ENCODE measurements at regions not wholly inside any gene's neighbourhood (a gene's known extent, or its start where the extent isn't known, plus 50 kb on each side); places are given as distances from the start of the nearest gene placed in this dataset.

DNA sequence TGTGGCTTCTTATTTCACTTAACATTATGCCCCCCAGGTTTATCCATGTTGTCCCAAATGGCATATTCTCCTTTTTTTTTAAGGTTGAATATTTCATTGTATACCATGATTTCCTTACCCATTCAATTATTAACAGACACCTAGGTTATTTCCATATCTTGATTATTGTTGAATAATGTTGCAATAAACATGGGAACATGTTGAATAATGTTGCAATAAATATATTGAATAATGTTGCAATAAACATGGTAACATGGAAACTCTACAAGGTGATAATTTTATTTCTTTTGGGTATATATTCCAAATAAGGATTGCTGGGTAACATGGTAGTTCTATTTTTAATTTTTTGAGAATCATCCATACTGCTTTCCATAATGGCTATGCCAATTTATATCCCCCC, 648.1 kb downstream of the MMUT start:
- H3K27ac ChIP-seq (ENCODE audit: low read depth, low read length): no peak overlapping the region
- H3K4me3 Mint-ChIP-seq: no peak overlapping the region
- no peaks in the 10 kb centered on the region for H3K4me1 Mint-ChIP-seq
- no peak overlapping the region for H3K27ac Mint-ChIP-seq
- H3K9me3 Mint-ChIP-seq: no peaks in the 10 kb centered on the region
- no peak for DNase-seq
- H3K4me3 ChIP-seq (ENCODE audit: low read length): no peak overlapping the region
- TF ChIP-seq, protein P1, sequence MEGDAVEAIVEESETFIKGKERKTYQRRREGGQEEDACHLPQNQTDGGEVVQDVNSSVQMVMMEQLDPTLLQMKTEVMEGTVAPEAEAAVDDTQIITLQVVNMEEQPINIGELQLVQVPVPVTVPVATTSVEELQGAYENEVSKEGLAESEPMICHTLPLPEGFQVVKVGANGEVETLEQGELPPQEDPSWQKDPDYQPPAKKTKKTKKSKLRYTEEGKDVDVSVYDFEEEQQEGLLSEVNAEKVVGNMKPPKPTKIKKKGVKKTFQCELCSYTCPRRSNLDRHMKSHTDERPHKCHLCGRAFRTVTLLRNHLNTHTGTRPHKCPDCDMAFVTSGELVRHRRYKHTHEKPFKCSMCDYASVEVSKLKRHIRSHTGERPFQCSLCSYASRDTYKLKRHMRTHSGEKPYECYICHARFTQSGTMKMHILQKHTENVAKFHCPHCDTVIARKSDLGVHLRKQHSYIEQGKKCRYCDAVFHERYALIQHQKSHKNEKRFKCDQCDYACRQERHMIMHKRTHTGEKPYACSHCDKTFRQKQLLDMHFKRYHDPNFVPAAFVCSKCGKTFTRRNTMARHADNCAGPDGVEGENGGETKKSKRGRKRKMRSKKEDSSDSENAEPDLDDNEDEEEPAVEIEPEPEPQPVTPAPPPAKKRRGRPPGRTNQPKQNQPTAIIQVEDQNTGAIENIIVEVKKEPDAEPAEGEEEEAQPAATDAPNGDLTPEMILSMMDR (conservative IDR thresholded peaks at IDR 0.05): no peak
- H3K9me3 ChIP-seq (ENCODE audit: control insufficient read depth, low read length): no peaks in the 10 kb centered on the region
- H3K36me3 Mint-ChIP-seq (ENCODE audit: low read depth): no peaks in the 10 kb centered on the region
- no peaks in the 10 kb centered on the region for H3K4me1 ChIP-seq (ENCODE audit: control insufficient read depth, insufficient read depth, low read length)
- H3K9ac ChIP-seq (ENCODE audit: extremely low read depth, low read length, poor library complexity, severe bottlenecking): no peak overlapping the region
- H3K27me3 ChIP-seq (ENCODE audit: control insufficient read depth, insufficient read depth, low read length, poor library complexity, severe bottlenecking): no peaks in the 10 kb centered on the region
- no peaks in the 10 kb centered on the region for H3K27me3 Mint-ChIP-seq (ENCODE audit: insufficient read depth)
- no peaks in the 10 kb centered on the region for H3K36me3 ChIP-seq (ENCODE audit: control insufficient read depth, insufficient read depth, low read length)

DNA sequence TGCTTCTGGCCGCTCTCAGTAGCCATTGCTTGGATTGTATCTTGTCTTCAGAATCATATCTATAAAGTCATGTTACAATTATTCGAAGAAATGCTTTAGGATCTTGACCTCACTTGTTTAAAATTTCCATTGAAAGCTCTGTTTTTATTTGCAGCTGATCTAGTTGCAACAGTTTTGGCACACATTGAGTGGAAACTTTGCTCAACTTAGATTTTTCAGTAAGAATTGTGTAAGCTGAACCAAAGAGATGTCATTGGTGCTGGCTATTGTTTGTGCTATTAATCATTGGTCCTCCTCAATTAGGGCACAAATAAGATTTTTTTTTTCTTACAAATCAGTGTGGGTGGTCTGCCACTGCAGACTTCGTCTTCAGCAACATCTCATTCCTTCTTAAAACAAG, 649.2 kb downstream of the MMUT start:
- no peaks in the 10 kb centered on the region for H3K27me3 Mint-ChIP-seq (ENCODE audit: insufficient read depth)
- H3K4me3 ChIP-seq (ENCODE audit: low read length): no peak overlapping the region
- H3K27me3 ChIP-seq (ENCODE audit: control insufficient read depth, insufficient read depth, low read length, poor library complexity, severe bottlenecking): no peaks in the 10 kb centered on the region
- H3K9ac ChIP-seq (ENCODE audit: extremely low read depth, low read length, poor library complexity, severe bottlenecking): no peak overlapping the region
- H3K36me3 ChIP-seq (ENCODE audit: control insufficient read depth, insufficient read depth, low read length): no peaks in the 10 kb centered on the region
- H3K9me3 ChIP-seq (ENCODE audit: control insufficient read depth, low read length): no peaks in the 10 kb centered on the region
- H3K36me3 Mint-ChIP-seq (ENCODE audit: low read depth): no peaks in the 10 kb centered on the region
- WGBS, 2 experiments (ENCODE audit: insufficient coverage in 1 of 2, insufficient read length in 1 of 2): 89 to 92% methylated on average over 3 of the region's 3 CpGs
- DNase-seq: no peak
- H3K9me3 Mint-ChIP-seq: no peaks in the 10 kb centered on the region
- H3K27ac Mint-ChIP-seq: no peak overlapping the region
- no peaks in the 10 kb centered on the region for H3K4me1 ChIP-seq (ENCODE audit: control insufficient read depth, insufficient read depth, low read length)
- H3K27ac ChIP-seq (ENCODE audit: low read depth, low read length): no peak overlapping the region
- TF ChIP-seq, protein P1 (conservative IDR thresholded peaks at IDR 0.05): no peak
- no peak overlapping the region for H3K4me3 Mint-ChIP-seq
- no peaks in the 10 kb centered on the region for H3K4me1 Mint-ChIP-seq

GRCh38 chr6:48809700-48810099, 653.4 kb downstream of the MMUT start:
- no peaks in the 10 kb centered on the region for H3K36me3 Mint-ChIP-seq (ENCODE audit: low read depth)
- H3K4me1 Mint-ChIP-seq: no peaks in the 10 kb centered on the region
- TF ChIP-seq, protein P1 (conservative IDR thresholded peaks at IDR 0.05): no peak
- Histone ChIP-seq H3K9me3 (ENCODE audit: control insufficient read depth, low read length) (no peaks in the 10 kb centered on the region), H3K27me3 (ENCODE audit: control insufficient read depth, insufficient read depth, low read length, poor library complexity, severe bottlenecking) (no peaks in the 10 kb centered on the region), H3K4me1 (ENCODE audit: control insufficient read depth, insufficient read depth, low read length) (peaks cover 1% of the 10 kb centered on the region), H3K4me3 (ENCODE audit: low read length) (no peak overlapping the region), H3K9ac (ENCODE audit: extremely low read depth, low read length, poor library complexity, severe bottlenecking) (no peak overlapping the region), H3K36me3 (ENCODE audit: control insufficient read depth, insufficient read depth, low read length) (no peaks in the 10 kb centered on the region), H3K27ac (ENCODE audit: low read depth, low read length) (no peak overlapping the region)
- no peaks in the 10 kb centered on the region for H3K9me3 Mint-ChIP-seq
- no peak overlapping the region for H3K4me3 Mint-ChIP-seq
- DNase-seq: no peak
- H3K27me3 Mint-ChIP-seq (ENCODE audit: insufficient read depth): no peaks in the 10 kb centered on the region
- 89 to 92% methylated on average over 2 of the region's 2 CpGs for WGBS, 2 experiments (ENCODE audit: insufficient coverage in 1 of 2, insufficient read length in 1 of 2)
- no peak overlapping the region for H3K27ac Mint-ChIP-seq

All from endodermal cell (in vitro differentiated cells).